NCI-H748 (cell line): ENCODE measurements at regions not wholly inside any gene's neighbourhood (a gene's known extent, or its start where the extent isn't known, plus 50 kb on each side); places are given as distances from the start of the nearest gene placed in this dataset.
"Not testable (repeated sequence)": the region's sequence is repeated elsewhere in the genome, so short reads cannot be mapped to it uniquely, and the experiment has no call there.

ENCODE experiments used
- DNase-seq: peaks from one replicate; lab custom pipeline; 2025; ENCODE audit not compliant: unreplicated experiment; lab: John Stamatoyannopoulos, UW

GRCh38 chr10:56298941-56299340, 62.1 kb downstream of the ZWINT start:
- DNase-seq, result no peak

GRCh38 chr10:56296618-56297017, 64.4 kb downstream of the ZWINT start:
- DNase-seq, result no peak

DNA sequence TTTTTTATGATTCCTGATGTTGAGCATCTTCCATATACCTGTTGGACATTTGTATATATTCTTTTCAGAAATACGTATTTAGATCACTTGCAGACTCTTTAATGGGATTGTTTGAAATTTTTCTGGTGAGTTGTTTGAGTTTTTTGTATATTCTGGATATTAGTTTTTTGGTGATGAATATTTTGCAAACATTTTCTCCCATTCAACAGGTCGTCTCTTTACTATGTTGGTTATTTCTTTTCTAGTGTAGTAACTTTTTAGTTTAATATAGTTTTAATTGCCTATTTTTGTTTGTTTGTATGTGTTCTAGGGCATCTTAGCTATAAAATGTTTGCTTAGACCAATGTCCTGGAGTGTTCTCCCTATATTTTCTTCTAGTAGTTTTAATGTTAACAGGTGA, 72.7 kb downstream of the ZWINT start:
- no peak for DNase-seq

DNA sequence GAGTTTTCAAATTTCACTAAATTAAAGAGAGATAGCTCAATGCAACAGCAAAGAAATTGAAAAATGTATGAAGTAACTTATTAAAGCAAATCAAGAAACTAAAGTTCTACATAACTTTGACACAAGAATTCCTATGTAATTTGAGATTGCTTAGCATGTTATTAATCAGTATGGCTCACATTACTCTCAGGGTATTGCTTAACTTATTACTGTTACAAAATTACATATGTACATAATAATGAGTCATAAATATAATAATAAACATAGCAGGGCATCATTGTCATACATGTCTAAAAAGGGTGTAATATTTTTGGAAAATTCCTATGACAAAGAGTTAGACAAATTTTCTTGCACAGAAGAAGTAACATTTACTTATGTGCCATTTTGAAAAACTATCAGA, 75.0 kb downstream of the ZWINT start:
- no peak for DNase-seq

DNA sequence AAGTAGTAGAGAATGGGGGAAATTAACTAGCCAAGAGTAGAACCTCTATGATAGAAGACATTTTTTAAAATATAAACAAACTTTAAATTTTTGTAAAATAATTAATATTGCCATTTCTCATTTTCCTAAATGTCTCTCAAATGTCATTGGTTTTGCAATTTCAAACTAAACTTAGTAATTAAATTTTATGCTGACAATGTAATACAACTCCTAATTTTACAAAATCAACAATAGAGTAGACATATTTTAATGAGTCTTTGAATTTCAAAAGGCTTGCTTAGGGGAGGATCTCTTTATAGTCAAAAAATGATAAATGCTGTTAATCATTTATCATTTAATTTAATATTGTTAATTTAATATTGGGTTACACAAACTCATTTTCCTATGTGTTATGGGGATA, 81.8 kb downstream of the ZWINT start:
- DNase-seq, result no peak

DNA sequence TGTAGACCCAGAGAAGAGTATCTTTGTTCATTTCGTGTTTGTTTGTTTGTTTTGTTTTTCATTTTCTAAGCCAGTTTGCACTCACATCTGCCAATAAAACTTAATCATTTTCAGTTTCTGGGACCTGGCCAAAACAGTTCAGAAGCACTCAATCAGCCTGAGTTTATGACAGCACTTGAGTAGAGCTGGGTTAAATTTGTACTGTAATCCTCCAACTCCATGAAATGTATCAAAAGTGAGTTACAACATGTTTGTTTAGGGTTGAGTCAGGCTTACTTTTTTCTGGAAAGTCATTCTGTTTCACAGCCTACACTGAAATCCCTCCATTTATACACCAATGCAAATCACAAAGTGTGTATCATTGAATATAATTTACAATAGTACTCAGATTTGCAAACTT, 91.9 kb downstream of the ZWINT start:
- peak; percentile 20 for DNase-seq

DNA sequence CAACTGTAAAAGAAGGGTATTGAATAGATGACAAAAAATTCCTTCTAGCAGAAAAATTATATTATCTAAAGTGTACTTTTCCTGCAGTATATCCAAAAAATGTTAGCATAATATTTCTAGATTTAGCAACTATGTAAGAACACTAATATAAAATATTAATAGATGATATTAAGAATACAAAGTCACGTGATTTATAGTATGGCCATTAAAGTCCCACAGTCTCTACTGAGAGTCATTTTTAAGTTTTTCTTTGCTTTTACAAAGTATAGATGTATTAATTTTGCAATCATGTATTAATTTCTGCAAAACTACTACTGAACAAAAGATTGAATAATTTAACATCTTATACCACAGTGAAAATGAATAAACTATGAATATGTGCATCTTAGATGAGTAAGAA, 94.9 kb downstream of the ZWINT start:
- no peak for DNase-seq

- no peak for DNase-seq
Measured at GRCh38 chr10:56258991-56259390, 102.1 kb downstream of the ZWINT start.

DNA sequence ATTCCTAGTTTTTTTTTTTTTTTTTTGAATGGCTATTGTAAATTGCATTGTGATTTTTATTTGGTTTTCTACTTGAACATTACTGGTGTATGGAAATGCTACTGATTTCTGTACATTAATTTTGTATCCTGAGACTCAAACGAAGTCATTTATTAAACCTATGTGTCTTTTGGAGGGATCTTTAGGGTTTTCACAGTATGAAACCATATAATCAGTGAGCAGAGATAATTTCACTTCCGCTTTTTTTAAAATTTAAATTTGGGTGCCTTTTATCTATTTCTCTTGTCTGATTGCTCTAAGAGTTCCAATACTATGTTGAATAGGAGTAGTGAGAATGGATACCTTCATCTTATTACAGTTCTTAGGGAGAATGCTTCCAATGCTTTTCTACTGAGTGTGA, 102.7 kb downstream of the ZWINT start:
- DNase-seq, result no peak

DNA sequence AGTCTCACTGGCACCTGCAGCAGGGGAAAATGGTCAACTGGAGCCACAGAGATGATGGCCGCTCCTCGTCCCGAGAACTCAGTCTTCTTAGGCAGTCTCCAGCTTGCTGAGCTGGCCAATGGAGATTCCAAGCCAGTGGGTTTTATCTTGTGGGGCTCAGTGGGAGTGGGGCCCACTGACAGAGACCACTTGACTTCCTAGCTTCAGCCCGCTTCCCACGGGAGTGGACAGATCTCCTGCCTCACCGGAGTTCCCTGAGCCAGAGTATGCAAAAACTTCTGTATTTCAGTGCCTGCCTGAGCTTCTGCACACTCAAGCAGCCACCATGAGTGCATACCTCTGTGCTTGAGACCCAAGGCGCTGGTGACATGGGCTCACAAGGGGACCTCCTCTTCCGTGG, 105.8 kb downstream of the ZWINT start:
- no peak for DNase-seq

GRCh38 chr10:56240471-56240870, 120.6 kb downstream of the ZWINT start:
- no peak for DNase-seq

GRCh38 chr10:56231436-56231835, 129.6 kb downstream of the ZWINT start:
- no peak for DNase-seq

GRCh38 chr10:56222237-56222636, 138.8 kb downstream of the ZWINT start:
- DNase-seq, result no peak

DNA sequence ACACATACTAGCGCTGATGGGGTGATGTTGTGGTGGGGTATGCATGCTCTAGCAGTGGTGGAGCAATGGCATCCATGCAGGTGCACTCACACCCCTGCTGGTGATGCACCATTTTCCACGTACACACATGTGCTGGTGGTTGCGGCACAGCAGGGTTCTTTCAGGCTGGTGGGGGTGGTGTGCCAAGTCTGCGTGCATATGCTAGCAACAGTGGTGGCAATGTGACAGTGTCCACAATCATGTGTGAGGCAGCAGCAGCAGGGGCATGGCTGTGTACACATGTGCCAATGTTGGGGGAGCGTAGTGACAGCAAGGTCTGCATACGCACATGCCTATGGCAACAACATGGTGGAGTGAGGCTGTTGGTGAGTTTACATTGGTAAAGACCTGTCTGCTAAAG, 148.1 kb downstream of the ZWINT start:
- no peak for DNase-seq

DNA sequence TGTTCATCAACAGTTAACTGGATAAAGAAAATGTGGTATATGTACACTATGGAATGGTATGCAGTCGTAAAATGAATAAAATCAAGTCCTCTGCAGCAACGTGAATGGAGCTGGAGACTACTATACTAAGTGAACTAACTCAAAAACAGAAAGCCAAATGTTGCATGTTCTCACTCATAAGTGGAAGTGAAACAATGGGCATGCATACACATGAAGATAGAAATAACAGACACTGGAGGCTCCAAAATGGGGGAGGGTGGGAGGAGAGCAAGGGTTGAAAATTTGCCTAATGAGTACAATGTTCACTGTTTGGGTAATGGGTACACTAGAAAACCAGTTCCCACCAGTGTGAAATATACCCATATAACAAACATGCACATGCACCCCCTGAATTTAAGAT, 179.5 kb downstream of the ZWINT start:
- DNase-seq, result no peak

DNA sequence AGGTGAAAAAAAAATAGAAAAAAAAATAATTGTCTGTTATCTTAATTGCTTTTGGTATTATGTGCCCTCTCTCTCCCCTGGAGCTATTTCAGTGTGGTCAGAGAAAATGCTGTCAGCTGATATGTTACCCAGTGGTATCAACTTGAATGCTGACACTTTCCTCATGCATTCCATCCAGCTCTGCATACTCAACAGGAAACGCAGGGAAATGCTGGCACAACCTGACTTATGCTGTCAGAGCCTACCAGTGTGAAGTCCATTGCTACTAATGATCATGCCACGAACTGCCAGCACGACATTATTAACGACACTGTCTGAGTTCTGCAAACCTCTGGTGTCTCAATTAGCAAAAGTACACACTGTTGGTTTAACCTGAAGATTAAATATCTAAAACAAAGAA, 182.8 kb downstream of the ZWINT start:
- peak; percentile 4 for DNase-seq

DNA sequence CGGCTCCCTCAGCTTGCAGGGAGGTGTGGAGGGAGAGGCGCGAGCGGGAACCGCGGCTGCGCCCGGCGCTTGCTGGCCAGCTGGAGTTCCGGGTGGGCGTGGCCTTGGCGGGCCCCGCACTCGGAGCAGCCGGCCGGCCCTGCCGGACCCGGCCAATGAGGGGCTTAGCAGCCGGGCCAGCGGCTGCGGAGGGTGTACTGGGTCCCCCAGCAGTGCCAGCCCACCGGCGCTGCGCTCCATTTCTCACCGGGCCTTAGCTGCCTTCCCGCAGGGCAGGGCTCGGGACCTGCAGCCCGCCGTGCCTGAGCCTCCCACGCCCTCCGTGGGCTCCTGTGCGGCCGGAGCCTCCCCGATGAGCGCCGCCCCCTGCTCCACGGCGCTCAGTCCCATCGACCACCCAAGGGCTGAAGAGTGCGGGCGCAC, 206.0 kb downstream of the ZWINT start:
- not testable (repeated sequence) for DNase-seq

DNA sequence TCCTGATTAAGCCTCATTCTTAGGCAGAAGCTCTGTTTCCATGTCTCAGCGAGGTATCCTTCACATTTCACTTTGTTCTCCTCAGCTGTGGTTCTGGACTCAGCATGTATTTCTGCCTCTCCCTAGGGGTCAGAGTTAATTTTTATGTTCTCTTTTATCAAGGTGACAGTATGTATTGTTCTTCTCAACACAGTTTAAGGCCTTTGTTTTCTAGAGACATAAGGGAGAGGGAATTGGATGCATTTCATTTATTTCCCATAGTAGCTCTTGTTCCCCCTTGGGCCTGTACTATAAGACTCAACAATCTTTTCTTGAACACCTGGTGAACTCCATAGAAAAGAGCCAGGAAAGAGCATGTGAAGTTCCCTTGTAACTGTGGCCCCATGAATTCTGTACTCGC, 214.3 kb downstream of the ZWINT start:
- no peak for DNase-seq

GRCh38 chr10:56142092-56142728, 218.8 kb downstream of the ZWINT start:
- DNase-seq, result no peak

DNA sequence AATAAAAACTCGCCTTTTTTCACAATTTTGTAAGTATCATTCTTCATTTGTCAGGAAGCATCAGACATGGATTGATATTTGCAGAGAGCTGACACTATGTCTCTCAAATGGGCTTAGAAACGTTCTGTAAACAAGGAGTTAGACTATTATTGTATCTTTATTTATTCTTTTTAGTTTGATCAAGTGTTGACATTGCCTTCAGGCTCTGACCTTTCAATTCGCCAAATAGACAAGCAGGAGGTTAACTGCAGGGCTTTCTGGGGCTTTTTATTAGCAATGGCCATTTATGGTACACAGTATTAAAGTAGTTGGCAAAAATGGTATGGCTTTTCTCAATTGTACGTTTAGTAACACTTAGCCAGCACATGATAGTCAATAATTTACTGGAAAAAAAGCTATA, 221.7 kb downstream of the ZWINT start:
- peak; percentile 87 for DNase-seq

DNA sequence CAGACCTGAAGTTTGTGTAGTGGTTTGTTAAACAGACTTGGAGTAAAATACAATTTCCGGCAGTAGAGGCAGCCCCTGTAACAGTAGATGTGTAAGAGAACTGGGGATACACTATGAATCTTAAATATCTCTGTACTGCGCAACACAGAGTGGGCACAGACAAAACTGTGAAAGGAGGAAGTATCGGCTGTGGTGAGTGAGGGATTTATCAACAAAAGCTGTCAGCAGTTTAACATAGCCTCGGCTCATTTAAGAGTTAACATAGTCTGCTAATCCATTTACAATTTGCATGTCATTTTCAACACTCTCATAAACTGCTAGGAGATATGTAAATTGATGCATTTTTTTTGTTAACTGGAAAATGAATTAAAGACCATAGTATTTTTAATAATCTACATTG, 225.2 kb downstream of the ZWINT start:
- no peak for DNase-seq

DNA sequence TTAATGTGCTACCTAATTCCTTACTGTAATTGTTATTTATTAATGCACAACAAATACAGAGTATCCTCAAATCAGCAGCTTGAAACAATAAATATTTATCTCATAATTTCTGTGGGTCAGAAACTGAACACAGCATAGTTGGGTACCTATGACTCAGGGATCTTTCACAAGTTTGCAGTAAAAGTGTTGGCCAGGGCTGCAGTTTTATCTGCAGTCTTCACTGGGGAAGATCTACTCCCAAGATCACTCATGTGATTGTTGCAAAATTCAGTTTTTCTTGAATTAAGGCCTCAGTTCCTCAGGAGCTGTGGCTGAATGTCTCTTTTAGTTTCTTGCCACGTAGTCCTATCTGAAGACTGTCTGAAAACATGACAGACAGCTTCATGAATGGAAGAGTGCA, 237.8 kb downstream of the ZWINT start:
- DNase-seq, result no peak

GRCh38 chr10:56116684-56117083, 244.4 kb downstream of the ZWINT start:
- DNase-seq, result peak; percentile 52

DNA sequence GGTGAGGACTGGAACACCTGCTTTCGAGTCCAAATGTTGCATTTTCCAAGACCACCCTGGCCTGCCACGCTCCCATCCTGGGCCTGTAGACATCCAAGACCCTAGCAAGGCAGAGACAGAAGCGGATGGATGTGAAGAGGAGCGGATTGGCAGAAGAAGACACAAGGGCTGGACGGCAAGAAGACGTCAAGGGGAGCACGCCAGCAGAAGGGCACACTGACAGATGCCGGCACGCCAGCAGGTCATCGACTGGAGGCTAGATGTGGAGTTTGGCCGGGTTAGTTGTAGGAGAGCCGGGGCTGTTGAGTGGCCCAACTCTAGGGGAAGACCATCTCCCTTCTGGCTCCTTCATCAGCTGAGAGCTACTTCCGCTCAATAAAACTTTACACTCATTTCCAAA, 251.6 kb downstream of the ZWINT start:
- no peak for DNase-seq
